Liver (tissue), 8 donors: ENCODE measurements at regions not wholly inside any gene's neighbourhood (a gene's known extent, or its start where the extent isn't known, plus 50 kb on each side); places are given as distances from the start of the nearest gene placed in this dataset.

Experiments
- DNase-seq: peaks from one replicate; pipeline ENCODE4 v3.0.0-alpha.2; 2017; ENCODE audit warnings: low spot score
- H3K27ac ChIP-seq, 2 donors: one replicate each; pipeline ENCODE4 v1.7.0; 2013; ENCODE audit warnings: inconsistent platforms in 2 of 2, low read length in 2 of 2, control low read depth in 1 of 2, low read depth in 1 of 2, mild to moderate bottlenecking in 1 of 2
- H3K27me3 ChIP-seq, 4 donors: one replicate each; pipeline versions ENCODE4 v1.6.1 to v1.7.0; 2013; ENCODE audit warnings: low read length in 3 of 4, inconsistent platforms in 1 of 4, mild to moderate bottlenecking in 1 of 4, moderate library complexity in 1 of 4; ENCODE audit not compliant: control insufficient read depth in 4 of 4, insufficient read depth in 4 of 4
- H3K36me3 ChIP-seq, 4 donors: one replicate each; pipeline versions ENCODE4 v1.6.1 to v1.7.0; 2013; ENCODE audit warnings: low read length in 3 of 4, mild to moderate bottlenecking in 3 of 4, low read depth in 1 of 4, moderate library complexity in 1 of 4; ENCODE audit not compliant: control insufficient read depth in 4 of 4, insufficient read depth in 3 of 4
- H3K4me1 ChIP-seq, 4 donors: one replicate each; pipeline versions ENCODE4 v1.6.1 to v1.7.0; 2013; ENCODE audit warnings: low read length in 3 of 4, mild to moderate bottlenecking in 3 of 4, moderate library complexity in 1 of 4; ENCODE audit not compliant: control insufficient read depth in 4 of 4, insufficient read depth in 4 of 4
- H3K4me3 ChIP-seq, 3 donors: one replicate each; pipeline versions ENCODE4 v1.6.1 to v1.7.0; 2013; ENCODE audit warnings: low read length in 3 of 3, control low read depth in 1 of 3, low read depth in 1 of 3, mild to moderate bottlenecking in 1 of 3
- H3K9ac ChIP-seq, 2 donors: one replicate each; pipeline ENCODE4 v1.7.0; 2013; ENCODE audit warnings: low read length in 2 of 2, mild to moderate bottlenecking in 2 of 2, moderate library complexity in 2 of 2, control low read depth in 1 of 2, low read depth in 1 of 2
- H3K9me3 ChIP-seq, 4 donors: one replicate each; pipeline versions ENCODE4 v1.6.1 to v1.7.0; 2013; ENCODE audit warnings: low read length in 3 of 4; ENCODE audit not compliant: control insufficient read depth in 4 of 4
- EGR1 ChIP-seq, 2 donors: IDR thresholded peaks; 2 replicates each; pipeline ENCODE4 v1.6.1; 2016 to 2018; ENCODE audit warnings: antibody characterized with exemption in 2 of 2, low read depth in 2 of 2
- FOXA1 ChIP-seq: IDR thresholded peaks from 2 replicates; pipeline ENCODE4 v1.6.1; 2016; ENCODE audit warnings: antibody characterized with exemption
- FOXA2 ChIP-seq: IDR thresholded peaks from 2 replicates; pipeline ENCODE4 v1.6.1; 2016; ENCODE audit warnings: antibody characterized with exemption
- GABPA ChIP-seq, 2 donors: IDR thresholded peaks in 1 of 2; conservative IDR thresholded peaks in 1 of 2; 2 replicates each; pipeline ENCODE4 v1.6.1; 2016; ENCODE audit warnings: antibody characterized with exemption in 2 of 2, mild to moderate bottlenecking in 1 of 2, moderate library complexity in 1 of 2
- HNF4A ChIP-seq, 2 donors: conservative IDR thresholded peaks; 2 replicates each; pipeline ENCODE4 v1.6.1; 2016; ENCODE audit warnings: antibody characterized with exemption in 2 of 2, mild to moderate bottlenecking in 2 of 2
- HNF4G ChIP-seq: IDR thresholded peaks from 2 replicates; pipeline ENCODE4 v1.6.1; 2016; ENCODE audit warnings: antibody characterized with exemption
- JUND ChIP-seq, 2 donors: IDR thresholded peaks; 2 replicates each; pipeline ENCODE4 v1.6.1; 2016; ENCODE audit warnings: antibody characterized with exemption in 2 of 2
- NR2F2 ChIP-seq: IDR thresholded peaks from 2 replicates; pipeline ENCODE4 v1.6.1; 2016; ENCODE audit warnings: antibody characterized with exemption
- RAD21 ChIP-seq, 2 donors: IDR thresholded peaks; 2 replicates each; pipeline ENCODE4 v1.6.1; 2016; ENCODE audit warnings: antibody characterized with exemption in 2 of 2, mild to moderate bottlenecking in 2 of 2
- RXRA ChIP-seq, 2 donors: IDR thresholded peaks; 2 replicates each; pipeline ENCODE4 v1.6.1; 2017 to 2018; ENCODE audit warnings: antibody characterized with exemption in 2 of 2, mild to moderate bottlenecking in 1 of 2
- SP1 ChIP-seq: IDR thresholded peaks from 2 replicates; pipeline ENCODE4 v1.6.1; 2018; ENCODE audit warnings: antibody characterized with exemption, mild to moderate bottlenecking
- TAF1 ChIP-seq: conservative IDR thresholded peaks from 2 replicates; pipeline ENCODE4 v1.6.1; 2016; ENCODE audit warnings: antibody characterized with exemption, mild to moderate bottlenecking
- YY1 ChIP-seq: IDR thresholded peaks from 2 replicates; pipeline ENCODE4 v1.6.1; 2016; ENCODE audit warnings: antibody characterized with exemption, mild to moderate bottlenecking
- WGBS: extraction: QIAGEN DNeasy Blood & Tissue Kit; methylation state at CpG from one replicate; pipeline ENCODE4 v1.1.7; 2013; 5-methylcytosine and 5-hydroxymethylcytosine counted together
- TF ChIP-seq, protein P1 (sequence below): IDR thresholded peaks from 2 replicates; pipeline ENCODE4 v1.6.1; 2016; ENCODE audit warnings: antibody characterized with exemption
- TF ChIP-seq, protein P2 (sequence below): IDR thresholded peaks from 2 replicates; pipeline ENCODE4 v1.6.1; 2016; ENCODE audit warnings: antibody characterized with exemption, mild to moderate bottlenecking
- TF ChIP-seq, protein P3 (sequence below): IDR thresholded peaks from 2 replicates; pipeline ENCODE4 v1.6.1; 2016; ENCODE audit warnings: antibody characterized with exemption
- TF ChIP-seq, protein P4 (sequence below): IDR thresholded peaks from 2 replicates; pipeline ENCODE4 v1.6.1; 2016; ENCODE audit warnings: antibody characterized with exemption
- TF ChIP-seq, protein P5 (sequence below): fragments of 150-350 bp; IDR thresholded peaks from 2 replicates; pipeline ENCODE4 v1.5.1; 2017; ENCODE audit warnings: improper control_type of control experiment, low read depth, low read length; ENCODE audit not compliant: missing input control
- donor health status: healthy.
- donor health status: healthy.
- donor health status: healthy.
- donor health status: healthy.
- donor health status: healthy.

DNA sequence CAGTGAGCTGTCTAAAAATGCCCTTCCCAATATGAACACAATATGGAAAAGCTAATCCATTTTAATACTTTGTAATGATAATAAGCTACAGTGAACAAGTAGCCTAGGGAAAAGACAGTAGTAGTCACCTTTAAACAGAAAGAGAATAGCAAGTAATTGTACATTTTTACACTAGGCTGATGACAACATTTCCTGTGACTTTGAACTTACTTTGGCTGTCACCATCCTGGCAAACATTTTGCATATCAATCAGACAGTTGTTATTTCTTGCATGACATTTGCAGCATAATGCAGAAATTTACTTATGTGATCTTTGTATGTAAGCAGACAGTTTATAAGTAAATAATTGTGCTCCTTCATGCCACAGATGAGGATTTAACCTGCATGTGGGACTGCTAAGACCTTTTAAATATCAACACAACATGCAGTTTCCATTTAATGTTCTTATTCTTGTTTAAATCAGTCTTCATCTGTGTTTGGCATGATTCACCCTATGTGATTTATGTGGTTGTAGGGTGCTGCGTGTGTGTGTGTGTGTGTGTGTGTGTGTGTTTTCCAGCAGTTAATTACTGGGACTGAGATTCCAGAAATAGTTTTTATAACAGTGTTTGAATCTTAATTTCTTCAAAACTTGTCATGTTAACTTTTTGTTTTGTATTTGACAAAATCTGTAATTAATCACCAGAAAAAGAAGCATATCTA, 997.1 kb upstream of the ARRDC3 start:
- Histone ChIP-seq H3K36me3 (no peaks in the 10 kb centered on the region), H3K4me1 (no peaks in the 10 kb centered on the region), H3K9me3 (no peaks in the 10 kb centered on the region), H3K9ac (no peak overlapping the region), H3K27me3 (no peaks in the 10 kb centered on the region), H3K27ac (no peak overlapping the region), H3K4me3 (no peak overlapping the region)
- no peak for DNase-seq
- 67% methylated on average over 1 of the region's 1 CpG for WGBS
- TF ChIP-seq SP1 (no peak), GABPA (IDR thresholded peaks at IDR 0.05 in 1 of 2, conservative IDR thresholded peaks at IDR 0.05 in 1 of 2) (no peak), TAF1 (no peak), FOXA2 (no peak), RAD21 (IDR thresholded peaks at IDR 0.05) (no peak), JUND (IDR thresholded peaks at IDR 0.05) (no peak), HNF4G (no peak), YY1 (no peak), RXRA (IDR thresholded peaks at IDR 0.05) (no peak), HNF4A (conservative IDR thresholded peaks at IDR 0.05) (no peak), FOXA1 (no peak), EGR1 (IDR thresholded peaks at IDR 0.05; ENCODE audit: low read depth in 2 of 2) (no peak), NR2F2 (no peak)
- TF ChIP-seq, protein P1, sequence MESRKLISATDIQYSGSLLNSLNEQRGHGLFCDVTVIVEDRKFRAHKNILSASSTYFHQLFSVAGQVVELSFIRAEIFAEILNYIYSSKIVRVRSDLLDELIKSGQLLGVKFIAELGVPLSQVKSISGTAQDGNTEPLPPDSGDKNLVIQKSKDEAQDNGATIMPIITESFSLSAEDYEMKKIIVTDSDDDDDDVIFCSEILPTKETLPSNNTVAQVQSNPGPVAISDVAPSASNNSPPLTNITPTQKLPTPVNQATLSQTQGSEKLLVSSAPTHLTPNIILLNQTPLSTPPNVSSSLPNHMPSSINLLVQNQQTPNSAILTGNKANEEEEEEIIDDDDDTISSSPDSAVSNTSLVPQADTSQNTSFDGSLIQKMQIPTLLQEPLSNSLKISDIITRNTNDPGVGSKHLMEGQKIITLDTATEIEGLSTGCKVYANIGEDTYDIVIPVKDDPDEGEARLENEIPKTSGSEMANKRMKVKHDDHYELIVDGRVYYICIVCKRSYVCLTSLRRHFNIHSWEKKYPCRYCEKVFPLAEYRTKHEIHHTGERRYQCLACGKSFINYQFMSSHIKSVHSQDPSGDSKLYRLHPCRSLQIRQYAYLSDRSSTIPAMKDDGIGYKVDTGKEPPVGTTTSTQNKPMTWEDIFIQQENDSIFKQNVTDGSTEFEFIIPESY: no peak
- TF ChIP-seq, protein P2, sequence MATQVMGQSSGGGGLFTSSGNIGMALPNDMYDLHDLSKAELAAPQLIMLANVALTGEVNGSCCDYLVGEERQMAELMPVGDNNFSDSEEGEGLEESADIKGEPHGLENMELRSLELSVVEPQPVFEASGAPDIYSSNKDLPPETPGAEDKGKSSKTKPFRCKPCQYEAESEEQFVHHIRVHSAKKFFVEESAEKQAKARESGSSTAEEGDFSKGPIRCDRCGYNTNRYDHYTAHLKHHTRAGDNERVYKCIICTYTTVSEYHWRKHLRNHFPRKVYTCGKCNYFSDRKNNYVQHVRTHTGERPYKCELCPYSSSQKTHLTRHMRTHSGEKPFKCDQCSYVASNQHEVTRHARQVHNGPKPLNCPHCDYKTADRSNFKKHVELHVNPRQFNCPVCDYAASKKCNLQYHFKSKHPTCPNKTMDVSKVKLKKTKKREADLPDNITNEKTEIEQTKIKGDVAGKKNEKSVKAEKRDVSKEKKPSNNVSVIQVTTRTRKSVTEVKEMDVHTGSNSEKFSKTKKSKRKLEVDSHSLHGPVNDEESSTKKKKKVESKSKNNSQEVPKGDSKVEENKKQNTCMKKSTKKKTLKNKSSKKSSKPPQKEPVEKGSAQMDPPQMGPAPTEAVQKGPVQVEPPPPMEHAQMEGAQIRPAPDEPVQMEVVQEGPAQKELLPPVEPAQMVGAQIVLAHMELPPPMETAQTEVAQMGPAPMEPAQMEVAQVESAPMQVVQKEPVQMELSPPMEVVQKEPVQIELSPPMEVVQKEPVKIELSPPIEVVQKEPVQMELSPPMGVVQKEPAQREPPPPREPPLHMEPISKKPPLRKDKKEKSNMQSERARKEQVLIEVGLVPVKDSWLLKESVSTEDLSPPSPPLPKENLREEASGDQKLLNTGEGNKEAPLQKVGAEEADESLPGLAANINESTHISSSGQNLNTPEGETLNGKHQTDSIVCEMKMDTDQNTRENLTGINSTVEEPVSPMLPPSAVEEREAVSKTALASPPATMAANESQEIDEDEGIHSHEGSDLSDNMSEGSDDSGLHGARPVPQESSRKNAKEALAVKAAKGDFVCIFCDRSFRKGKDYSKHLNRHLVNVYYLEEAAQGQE: no peak
- TF ChIP-seq, protein P3, sequence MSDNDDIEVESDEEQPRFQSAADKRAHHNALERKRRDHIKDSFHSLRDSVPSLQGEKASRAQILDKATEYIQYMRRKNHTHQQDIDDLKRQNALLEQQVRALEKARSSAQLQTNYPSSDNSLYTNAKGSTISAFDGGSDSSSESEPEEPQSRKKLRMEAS: no peak
- TF ChIP-seq, protein P4, sequence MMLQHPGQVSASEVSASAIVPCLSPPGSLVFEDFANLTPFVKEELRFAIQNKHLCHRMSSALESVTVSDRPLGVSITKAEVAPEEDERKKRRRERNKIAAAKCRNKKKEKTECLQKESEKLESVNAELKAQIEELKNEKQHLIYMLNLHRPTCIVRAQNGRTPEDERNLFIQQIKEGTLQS: no peak
- TF ChIP-seq, protein P5, sequence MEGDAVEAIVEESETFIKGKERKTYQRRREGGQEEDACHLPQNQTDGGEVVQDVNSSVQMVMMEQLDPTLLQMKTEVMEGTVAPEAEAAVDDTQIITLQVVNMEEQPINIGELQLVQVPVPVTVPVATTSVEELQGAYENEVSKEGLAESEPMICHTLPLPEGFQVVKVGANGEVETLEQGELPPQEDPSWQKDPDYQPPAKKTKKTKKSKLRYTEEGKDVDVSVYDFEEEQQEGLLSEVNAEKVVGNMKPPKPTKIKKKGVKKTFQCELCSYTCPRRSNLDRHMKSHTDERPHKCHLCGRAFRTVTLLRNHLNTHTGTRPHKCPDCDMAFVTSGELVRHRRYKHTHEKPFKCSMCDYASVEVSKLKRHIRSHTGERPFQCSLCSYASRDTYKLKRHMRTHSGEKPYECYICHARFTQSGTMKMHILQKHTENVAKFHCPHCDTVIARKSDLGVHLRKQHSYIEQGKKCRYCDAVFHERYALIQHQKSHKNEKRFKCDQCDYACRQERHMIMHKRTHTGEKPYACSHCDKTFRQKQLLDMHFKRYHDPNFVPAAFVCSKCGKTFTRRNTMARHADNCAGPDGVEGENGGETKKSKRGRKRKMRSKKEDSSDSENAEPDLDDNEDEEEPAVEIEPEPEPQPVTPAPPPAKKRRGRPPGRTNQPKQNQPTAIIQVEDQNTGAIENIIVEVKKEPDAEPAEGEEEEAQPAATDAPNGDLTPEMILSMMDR: no peak
